GM19035 (cell line): ENCODE measurements at regions not wholly inside any gene's neighbourhood (a gene's known extent, or its start where the extent isn't known, plus 50 kb on each side); places are given as distances from the start of the nearest gene placed in this dataset.
"Not testable (repeated sequence)": the region's sequence is repeated elsewhere in the genome, so short reads cannot be mapped to it uniquely, and the experiment has no call there.

Experiments
- ATAC-seq: cut with Tn5 transposase; IDR thresholded peaks from one replicate; pipeline ENCODE4 v1.9.1; 2021; ENCODE audit not compliant: unreplicated experiment

- no peak for ATAC-seq
Observed at GRCh38 chr12:67070307-67070600, 198.9 kb upstream of the CAND1 start.

- ATAC-seq, result no peak
Observed at GRCh38 chr12:67070604-67071003, 198.6 kb upstream of the CAND1 start.

DNA sequence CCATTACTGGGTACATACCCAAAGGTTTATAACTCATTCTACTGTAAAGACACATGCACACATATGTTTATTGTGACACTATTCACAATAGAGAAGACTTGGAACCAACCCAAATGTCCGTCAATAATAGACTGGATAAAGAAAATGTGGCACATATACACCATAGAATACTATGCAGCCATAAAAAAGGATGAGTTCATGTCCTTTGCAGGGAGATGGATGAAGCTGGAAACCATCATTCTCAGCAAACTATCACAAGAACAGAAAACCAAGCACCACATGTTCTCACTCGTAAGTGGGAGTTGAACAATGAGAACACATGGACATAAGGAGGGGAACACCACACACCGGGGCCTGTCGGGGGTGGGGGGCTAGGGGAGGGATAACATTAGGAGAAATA is 196.9 kb upstream of the CAND1 start:
- ATAC-seq, result not testable (repeated sequence)

- ATAC-seq, result no peak
Observed at GRCh38 chr12:67073336-67073735, 195.8 kb upstream of the CAND1 start.

GRCh38 chr12:67074072-67074471 is 195.1 kb upstream of the CAND1 start:
- no peak for ATAC-seq

DNA sequence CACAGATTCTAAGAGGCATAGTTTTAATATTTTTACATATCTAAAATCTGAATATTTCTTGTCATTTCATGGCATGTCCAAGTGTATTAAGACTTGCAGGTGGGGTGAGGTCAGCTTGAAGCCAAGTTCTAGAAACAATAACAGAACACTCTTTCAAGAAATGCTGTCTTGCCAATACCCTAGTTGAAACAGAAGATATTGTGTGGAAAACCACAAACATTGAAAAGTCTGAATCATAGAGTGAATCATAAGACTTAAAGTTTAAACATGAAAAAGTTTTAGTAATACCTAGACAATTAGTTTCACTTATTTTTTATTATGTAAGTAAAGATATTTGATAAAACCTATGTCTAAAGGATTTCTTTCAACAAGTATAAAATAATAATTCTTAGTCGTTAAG is 191.5 kb upstream of the CAND1 start:
- ATAC-seq, result no peak

GRCh38 chr12:67078957-67079356 is 190.2 kb upstream of the CAND1 start:
- ATAC-seq, result no peak

DNA sequence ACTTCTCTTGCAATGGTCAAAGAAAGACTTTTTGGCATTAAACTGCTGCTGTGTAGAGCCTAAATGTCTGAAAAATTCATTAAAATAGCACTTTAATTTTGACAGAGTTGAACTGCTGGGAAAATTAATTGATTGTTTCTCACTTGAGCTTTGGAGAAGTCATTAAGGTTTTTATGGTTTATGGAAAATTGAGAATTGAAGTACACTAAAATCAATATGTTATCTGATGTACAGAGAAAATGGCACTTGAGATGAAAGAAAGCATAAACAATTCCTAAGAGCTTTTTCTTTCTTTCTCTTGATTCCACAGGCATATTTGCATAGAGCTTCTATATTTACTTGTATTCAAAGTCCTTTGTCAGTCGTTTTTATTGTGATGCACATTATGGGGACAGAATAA is 188.5 kb upstream of the CAND1 start:
- ATAC-seq, result no peak

DNA sequence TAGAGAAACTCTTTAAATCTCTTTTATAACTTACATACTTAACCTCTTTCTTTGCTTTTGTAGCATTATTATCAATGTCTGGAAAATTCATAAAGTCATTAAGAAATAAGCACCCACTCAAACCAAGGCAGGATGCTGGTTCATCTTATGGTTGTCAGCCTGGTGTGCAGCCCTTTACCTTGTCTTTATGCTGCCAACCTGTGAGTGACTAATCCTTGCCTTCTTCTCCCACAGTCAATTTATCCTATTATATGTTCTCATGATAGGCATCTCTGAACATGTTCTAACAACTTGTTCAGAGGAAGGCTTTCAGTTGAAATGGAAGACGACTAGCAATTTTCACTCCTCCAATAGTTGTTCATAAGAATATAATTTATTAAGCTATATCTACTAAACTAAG is 186.9 kb upstream of the CAND1 start:
- ATAC-seq, result no peak

- no peak for ATAC-seq
Observed at GRCh38 chr12:67085699-67086098, 183.5 kb upstream of the CAND1 start.

DNA sequence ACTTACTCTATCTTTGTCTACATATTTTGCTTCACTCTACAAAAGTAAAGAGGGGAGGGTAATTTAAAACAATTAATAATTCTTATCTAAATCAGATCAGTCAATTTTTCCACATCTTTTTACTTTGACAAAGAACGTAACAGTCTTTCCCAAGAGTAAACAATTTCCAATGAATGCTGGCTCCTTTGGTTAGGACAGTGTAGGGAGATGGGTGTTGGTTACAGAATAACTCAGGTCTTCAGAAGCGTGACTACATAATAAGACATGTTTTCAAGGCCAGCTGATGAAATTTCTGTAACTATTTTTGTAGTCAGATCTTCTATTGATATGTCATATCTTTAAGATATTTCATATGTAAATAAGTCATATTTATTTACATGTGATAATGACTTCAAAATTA is 183.0 kb upstream of the CAND1 start:
- no peak for ATAC-seq

GRCh38 chr12:67088401-67089118 is 180.6 kb upstream of the CAND1 start:
- ATAC-seq, result no peak

DNA sequence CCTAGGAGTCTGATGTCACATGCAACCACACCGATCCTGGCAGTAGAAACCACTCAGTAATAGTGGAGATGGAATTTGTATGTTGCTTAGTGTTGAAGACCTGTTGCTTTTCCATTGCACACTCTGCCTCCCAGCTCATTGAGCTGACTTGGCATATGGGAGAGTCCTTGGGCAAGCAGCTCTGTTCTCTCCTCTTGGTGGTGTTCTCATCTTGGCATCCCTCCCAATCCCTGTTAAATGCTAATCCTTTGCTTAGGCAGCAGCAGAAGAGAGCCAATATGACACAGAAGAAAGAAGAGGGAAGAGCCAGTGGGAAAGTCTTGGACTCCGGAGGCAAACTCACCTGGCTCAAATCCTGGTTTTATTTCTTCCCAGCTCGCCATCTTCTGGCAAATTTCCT is 178.0 kb upstream of the CAND1 start:
- ATAC-seq, result no peak

DNA sequence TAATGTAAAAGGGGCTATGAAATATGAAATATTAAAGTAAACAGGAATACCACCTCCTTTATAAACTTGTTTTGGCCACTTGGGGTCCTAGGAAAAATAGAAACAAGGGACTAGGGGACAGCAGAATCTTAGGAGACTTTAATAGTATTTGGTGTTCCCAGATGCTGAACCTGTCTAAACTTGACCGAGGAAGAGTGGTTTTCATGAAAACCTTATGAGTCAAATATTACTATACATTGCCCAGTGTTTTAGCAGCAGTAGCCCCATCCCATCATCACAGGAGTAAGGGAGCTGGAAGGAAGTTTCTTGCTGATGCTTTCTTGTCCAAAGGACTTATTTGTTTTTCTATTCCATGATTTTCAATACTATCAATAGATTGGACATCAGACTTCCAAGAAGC is 177.5 kb upstream of the CAND1 start:
- no peak for ATAC-seq

DNA sequence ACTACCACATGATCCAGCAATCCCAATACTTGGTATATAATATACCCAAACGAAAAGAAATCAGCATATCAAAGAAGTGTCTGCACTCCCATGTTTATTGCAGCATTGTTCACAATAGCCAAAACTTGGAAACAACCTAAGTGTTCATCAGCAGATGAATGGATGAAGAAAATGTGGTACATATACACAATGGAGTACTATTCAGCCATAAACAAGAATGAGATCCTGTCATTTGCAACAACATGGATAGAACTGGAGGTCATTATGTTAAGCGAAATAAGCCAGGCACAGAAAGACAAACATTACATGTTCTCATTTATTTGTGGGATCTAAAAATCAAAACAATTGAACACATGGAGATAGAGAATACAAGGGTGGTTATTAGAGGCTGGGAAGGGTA is 176.2 kb upstream of the CAND1 start:
- ATAC-seq, result not testable (repeated sequence)

DNA sequence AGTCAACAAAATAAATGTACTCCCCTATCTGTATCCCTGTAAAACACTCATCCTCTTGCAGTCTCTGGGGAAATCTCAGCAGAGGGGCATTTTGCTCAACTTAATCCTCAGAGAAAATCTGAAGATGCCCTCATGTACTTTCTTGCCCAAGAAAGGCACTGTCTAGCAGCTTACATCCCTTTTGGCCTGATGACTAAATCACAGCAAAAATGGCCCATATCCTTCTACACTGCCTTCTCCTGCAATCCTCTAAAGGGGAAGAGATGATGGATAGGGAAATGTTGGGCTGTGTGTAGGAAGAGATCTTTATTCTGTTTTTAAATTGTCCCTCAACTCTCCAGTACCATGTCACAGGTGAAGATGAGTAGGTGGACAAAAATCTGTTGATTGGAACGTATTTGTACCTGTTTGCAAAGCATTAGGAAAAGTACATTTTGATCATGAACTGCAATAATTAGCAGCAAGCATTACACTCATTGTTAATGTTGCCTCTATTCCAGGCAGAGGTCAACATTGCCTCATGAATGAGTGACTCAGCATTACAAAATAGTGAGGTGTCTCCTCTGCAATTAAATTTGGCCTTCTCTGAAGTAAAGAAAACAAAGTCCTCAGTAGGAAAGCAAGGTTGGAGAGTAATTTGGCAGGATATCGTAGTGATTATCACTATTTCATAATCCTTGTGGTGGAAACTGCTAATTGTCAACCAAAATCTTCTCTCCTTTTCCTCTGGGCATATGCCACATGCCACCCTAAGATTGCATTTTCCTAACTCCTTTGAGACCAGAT is 172.4 kb upstream of the CAND1 start:
- no peak for ATAC-seq

GRCh38 chr12:67099858-67100257 is 169.3 kb upstream of the CAND1 start:
- no peak for ATAC-seq

DNA sequence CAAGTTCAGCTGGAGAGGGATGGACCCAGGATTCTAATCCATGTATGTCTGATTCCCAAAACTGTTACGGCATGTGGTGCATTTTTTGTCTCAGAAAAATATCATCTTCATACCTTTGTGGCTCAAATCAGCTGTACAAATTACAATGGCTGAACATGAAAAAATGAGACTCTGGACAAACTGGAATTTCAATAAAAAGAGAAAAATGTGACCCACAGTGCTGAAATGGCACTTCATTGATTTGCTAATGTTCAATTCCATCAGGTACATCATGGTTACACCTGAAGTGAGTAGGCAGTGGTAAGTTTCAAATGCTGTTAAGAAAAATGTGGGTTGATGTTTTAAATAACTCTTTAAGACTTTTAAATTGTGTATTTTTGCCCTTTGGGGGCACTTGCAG is 165.6 kb upstream of the CAND1 start:
- no peak for ATAC-seq

GRCh38 chr12:67107235-67107634 is 161.9 kb upstream of the CAND1 start:
- ATAC-seq, result no peak

DNA sequence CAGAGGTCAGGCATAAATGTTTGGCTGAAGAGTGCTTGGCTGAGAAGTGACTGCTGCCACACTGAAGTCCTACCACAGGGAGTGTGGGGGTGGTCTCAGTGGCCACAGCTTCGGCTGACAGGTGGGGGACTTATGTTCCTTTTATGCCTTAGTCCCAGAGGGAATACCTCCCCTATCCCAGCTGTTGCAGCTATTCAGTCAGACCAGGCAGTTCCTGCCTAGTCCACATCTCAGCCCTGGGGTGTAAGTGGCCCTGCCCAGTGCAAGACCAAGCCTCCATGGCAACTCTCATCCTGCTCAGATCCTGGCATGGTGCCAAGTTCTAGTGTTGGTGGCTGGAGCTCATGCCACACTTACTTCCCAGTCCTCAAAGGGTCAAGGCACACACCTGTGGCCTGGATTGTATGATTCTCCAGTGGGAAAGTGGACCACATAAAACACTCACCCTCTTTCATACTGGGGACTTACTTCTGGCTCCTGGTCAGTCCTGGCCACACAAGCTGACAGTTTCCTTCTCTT is 161.3 kb upstream of the CAND1 start:
- no peak for ATAC-seq

DNA sequence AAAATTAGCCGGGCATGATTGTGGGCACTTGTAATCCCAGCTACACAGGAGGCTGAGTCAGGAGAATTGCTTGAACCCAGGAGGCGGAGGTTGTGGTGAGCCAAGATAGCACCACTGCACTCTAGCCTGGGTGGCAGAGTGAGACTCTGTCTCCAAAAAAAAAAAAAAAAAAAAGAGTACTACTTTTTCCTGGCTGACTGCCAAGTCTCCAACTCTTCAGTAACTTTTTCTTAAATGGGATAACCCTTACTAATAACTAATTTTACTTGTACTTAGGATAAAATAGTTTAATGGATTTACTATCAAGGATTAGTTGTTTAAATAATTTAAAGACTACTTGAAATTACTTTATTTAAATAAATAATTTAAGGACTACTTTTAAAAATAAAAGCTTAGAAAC is 158.8 kb upstream of the CAND1 start:
- ATAC-seq, result not testable (repeated sequence)

GRCh38 chr12:67111182-67111581 is 158.0 kb upstream of the CAND1 start:
- ATAC-seq, result no peak

GRCh38 chr12:67112586-67112985 is 156.6 kb upstream of the CAND1 start:
- no peak for ATAC-seq
